ENCODE measurements at regions not wholly inside any gene's neighbourhood (a gene's known extent, or its start where the extent isn't known, plus 50 kb on each side); places are given as distances from the start of the nearest gene placed in this dataset.

DNA sequence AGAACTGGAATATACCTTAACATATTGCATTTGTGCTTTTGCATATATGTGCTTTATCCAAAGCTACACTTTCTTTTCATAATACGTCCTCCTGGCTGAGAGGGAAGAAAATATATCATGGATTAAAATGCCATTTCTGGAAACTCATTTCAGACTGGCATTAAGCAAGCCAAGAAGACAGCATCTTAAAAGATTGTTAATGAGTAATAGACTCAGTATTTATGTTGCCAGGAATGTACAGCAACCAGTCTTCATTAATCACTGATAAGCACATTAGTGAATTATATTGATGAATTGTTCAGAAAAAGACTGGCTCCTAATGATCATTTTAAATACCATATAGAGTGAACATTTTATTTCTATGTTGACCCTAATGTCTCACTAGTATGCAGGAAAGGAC lies 134.9 kb upstream of the IFNG-AS1 start:
- Histone ChIP-seq H3K27me3 (ENCODE audit: control insufficient read depth, insufficient read depth, low read length) (no peaks in the 10 kb centered on the region), H3K36me3 (ENCODE audit: control insufficient read depth, low read depth, low read length) (no peaks in the 10 kb centered on the region), H3K27ac (ENCODE audit: low read length) (no peak overlapping the region), H3K4me3 (ENCODE audit: low read length) (no peak overlapping the region), H3K9me3 (ENCODE audit: control insufficient read depth, low read depth, low read length) (peaks cover 8% of the 10 kb centered on the region), H3K9ac (ENCODE audit: low read length) (no peak overlapping the region), H3K4me1 (ENCODE audit: control insufficient read depth, low read depth, low read length) (no peaks in the 10 kb centered on the region)

DNA sequence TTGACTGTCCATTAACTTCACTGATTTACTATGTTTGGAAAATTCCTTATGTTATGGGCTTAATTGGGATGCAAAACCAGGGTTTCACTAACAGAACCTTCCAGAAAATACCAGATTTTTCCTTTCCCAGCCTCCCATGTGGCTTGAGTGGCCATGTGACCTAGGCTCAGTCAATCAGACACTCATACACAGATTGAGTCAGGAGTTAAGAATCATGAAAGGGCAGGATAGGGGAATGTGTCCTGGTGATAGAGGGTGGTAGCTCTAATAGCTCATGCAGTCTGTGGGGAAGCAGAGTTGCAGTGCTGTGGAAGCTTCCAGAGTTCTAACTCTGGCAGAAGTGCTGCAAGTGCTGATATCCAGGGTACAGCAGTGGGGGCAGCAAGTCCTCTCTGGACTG lies 134.1 kb upstream of the IFNG-AS1 start:
- H3K9me3 ChIP-seq (ENCODE audit: control insufficient read depth, low read depth, low read length): peaks cover 2% of the 10 kb centered on the region
- H3K4me3 ChIP-seq (ENCODE audit: low read length): no peak overlapping the region
- no peaks in the 10 kb centered on the region for H3K36me3 ChIP-seq (ENCODE audit: control insufficient read depth, low read depth, low read length)
- H3K27ac ChIP-seq (ENCODE audit: low read length): no peak overlapping the region
- no peaks in the 10 kb centered on the region for H3K27me3 ChIP-seq (ENCODE audit: control insufficient read depth, insufficient read depth, low read length)
- no peaks in the 10 kb centered on the region for H3K4me1 ChIP-seq (ENCODE audit: control insufficient read depth, low read depth, low read length)
- no peak overlapping the region for H3K9ac ChIP-seq (ENCODE audit: low read length)

DNA sequence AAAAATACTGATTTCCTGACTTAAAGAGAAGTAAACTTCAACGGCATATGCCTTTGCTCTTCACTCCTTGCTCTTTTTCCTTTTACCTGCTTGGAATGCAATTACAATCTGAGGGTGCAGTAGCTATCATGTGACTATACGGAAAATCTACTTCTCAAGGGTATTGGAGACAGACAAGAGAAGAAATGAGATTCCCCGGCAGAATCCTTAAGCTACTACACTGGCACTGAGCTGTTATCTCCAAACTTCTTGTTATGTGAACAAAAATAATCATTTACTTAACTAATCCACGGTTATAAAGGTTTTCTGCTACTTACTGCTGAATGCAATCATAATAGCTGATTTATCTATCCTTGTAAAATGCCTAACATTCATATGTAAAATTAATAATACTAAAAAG lies 118.0 kb upstream of the IFNG-AS1 start:
- peaks cover 1% of the 10 kb centered on the region for H3K4me1 ChIP-seq (ENCODE audit: control insufficient read depth, low read depth, low read length)
- H3K27ac ChIP-seq (ENCODE audit: low read length): no peak overlapping the region
- H3K4me3 ChIP-seq (ENCODE audit: low read length): no peak overlapping the region
- no peaks in the 10 kb centered on the region for H3K27me3 ChIP-seq (ENCODE audit: control insufficient read depth, insufficient read depth, low read length)
- H3K9ac ChIP-seq (ENCODE audit: low read length): no peak overlapping the region
- H3K9me3 ChIP-seq (ENCODE audit: control insufficient read depth, low read depth, low read length): no peaks in the 10 kb centered on the region
- no peaks in the 10 kb centered on the region for H3K36me3 ChIP-seq (ENCODE audit: control insufficient read depth, low read depth, low read length)

DNA sequence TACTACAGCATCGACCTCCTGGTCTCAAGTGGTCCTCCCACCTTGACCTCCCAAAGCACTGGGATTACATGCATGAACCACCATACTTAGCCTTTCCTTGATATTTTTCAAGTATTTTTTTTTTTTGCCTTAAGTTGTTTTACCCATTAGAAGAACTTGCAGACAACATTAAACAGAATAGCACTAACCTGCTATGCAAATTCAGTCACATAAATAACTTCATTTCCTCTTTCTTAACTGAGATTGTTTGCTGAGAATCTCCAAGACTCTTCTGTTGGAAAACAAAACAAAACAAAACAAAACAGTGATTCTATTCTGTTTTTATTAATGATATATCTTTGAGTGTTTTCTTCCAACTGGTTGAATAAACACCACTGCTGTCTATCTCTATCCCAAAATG lies 115.9 kb upstream of the IFNG-AS1 start:
- Histone ChIP-seq H3K4me1 (ENCODE audit: control insufficient read depth, low read depth, low read length) (peaks cover 10% of the 10 kb centered on the region), H3K4me3 (ENCODE audit: low read length) (no peak overlapping the region), H3K36me3 (ENCODE audit: control insufficient read depth, low read depth, low read length) (no peaks in the 10 kb centered on the region), H3K27me3 (ENCODE audit: control insufficient read depth, insufficient read depth, low read length) (no peaks in the 10 kb centered on the region), H3K9ac (ENCODE audit: low read length) (no peak overlapping the region), H3K27ac (ENCODE audit: low read length) (no peak overlapping the region), H3K9me3 (ENCODE audit: control insufficient read depth, low read depth, low read length) (no peaks in the 10 kb centered on the region)

DNA sequence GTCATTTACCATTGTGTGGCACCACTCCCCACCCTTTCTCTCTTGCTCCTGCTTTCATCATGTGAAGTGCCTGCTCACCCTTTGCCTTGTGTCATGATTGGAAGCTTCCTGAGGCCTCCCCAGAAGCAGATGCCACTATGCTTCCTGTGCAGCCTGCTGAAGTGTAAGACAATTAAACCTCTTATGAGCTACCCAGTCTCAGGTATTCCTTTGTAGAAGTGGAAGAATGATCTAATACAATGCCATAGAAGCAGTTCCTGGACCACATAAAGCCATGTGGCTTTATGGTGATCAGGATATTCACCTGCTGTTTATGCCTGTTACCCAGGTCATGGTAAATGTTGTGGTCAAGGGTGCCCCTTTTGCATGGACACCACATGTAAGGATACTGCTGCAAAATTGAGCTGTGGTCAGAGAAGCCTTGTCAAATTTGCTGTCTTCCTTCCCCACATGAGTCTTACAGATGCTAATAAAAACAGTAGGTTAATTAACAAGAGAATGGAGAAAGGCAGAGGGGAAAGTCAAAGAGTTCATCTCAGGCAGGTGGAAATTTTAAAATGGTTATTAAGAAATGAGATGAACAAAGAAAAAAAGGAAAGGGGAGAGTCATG lies 112.8 kb upstream of the IFNG-AS1 start:
- no peaks in the 10 kb centered on the region for H3K36me3 ChIP-seq (ENCODE audit: control insufficient read depth, low read depth, low read length)
- H3K27ac ChIP-seq (ENCODE audit: low read length): no peak overlapping the region
- no peaks in the 10 kb centered on the region for H3K9me3 ChIP-seq (ENCODE audit: control insufficient read depth, low read depth, low read length)
- H3K9ac ChIP-seq (ENCODE audit: low read length): no peak overlapping the region
- no peaks in the 10 kb centered on the region for H3K27me3 ChIP-seq (ENCODE audit: control insufficient read depth, insufficient read depth, low read length)
- H3K4me1 ChIP-seq (ENCODE audit: control insufficient read depth, low read depth, low read length): peaks cover 10% of the 10 kb centered on the region
- H3K4me3 ChIP-seq (ENCODE audit: low read length): no peak overlapping the region

DNA sequence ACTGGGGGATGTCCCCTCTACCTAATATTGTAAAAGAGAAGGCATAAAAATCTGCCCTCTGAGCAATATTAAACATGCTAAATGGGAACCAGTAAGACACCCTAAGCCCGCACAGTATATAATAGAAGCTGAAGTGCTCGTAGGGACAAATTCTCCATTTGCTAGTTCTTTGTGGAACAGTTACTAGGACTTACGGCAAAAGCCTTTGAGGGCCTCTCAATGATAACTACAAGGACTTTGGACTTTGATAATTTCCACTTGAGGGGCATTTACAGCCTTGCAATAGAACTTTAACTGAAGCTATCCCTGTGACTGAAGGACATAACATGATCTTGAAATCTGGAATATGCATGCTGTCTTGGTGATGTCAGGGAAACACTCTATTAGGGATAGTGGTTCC lies 111.5 kb upstream of the IFNG-AS1 start:
- Histone ChIP-seq H3K4me3 (ENCODE audit: low read length) (no peak overlapping the region), H3K27ac (ENCODE audit: low read length) (no peak overlapping the region), H3K9ac (ENCODE audit: low read length) (no peak overlapping the region), H3K9me3 (ENCODE audit: control insufficient read depth, low read depth, low read length) (no peaks in the 10 kb centered on the region), H3K4me1 (ENCODE audit: control insufficient read depth, low read depth, low read length) (peaks cover 17% of the 10 kb centered on the region), H3K36me3 (ENCODE audit: control insufficient read depth, low read depth, low read length) (no peaks in the 10 kb centered on the region), H3K27me3 (ENCODE audit: control insufficient read depth, insufficient read depth, low read length) (no peaks in the 10 kb centered on the region)

DNA sequence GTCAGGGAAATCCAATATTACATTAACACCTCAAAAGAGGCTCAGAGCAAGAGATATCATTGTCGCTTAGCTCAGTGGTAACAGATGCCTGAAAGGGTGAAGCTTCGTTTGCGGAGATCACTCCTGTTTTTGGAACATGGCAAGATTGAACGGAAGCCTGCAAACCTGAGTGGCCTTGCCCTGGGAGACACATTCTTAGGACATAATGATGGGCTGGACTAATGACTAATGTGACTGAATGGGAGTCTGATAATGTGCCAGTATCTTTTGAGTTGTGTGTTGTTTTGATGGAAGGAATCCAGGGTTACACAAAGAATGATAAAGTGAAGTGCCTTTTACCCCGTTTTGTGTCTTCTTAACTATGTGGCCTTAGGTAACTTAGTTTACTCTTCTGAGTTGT lies 109.3 kb upstream of the IFNG-AS1 start:
- H3K9me3 ChIP-seq (ENCODE audit: control insufficient read depth, low read depth, low read length): no peaks in the 10 kb centered on the region
- peaks cover 32% of the 10 kb centered on the region for H3K4me1 ChIP-seq (ENCODE audit: control insufficient read depth, low read depth, low read length)
- no peak overlapping the region for H3K9ac ChIP-seq (ENCODE audit: low read length)
- H3K27me3 ChIP-seq (ENCODE audit: control insufficient read depth, insufficient read depth, low read length): no peaks in the 10 kb centered on the region
- H3K36me3 ChIP-seq (ENCODE audit: control insufficient read depth, low read depth, low read length): no peaks in the 10 kb centered on the region
- H3K27ac ChIP-seq (ENCODE audit: low read length): no peak overlapping the region
- no peak overlapping the region for H3K4me3 ChIP-seq (ENCODE audit: low read length)

DNA sequence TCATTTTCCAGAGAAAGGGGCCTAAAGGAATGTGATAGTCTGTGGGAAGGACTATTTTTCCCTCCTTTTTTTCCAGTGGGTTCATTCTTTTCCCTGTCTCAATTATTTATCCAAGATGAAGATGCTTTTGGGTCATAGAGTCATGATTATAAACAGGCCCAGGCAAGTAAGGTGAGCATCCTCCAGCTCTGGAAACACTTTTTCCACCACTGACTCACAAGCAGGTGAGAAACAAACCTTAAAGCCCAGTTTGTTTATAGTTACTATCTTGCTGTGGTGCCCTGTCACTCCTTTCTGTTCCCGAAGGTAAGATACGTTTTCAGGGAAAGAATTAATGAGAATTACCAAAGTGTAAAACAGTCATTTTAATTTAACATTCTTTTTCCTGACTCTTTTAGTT lies 107.7 kb upstream of the IFNG-AS1 start:
- Histone ChIP-seq H3K36me3 (ENCODE audit: control insufficient read depth, low read depth, low read length) (no peaks in the 10 kb centered on the region), H3K27me3 (ENCODE audit: control insufficient read depth, insufficient read depth, low read length) (no peaks in the 10 kb centered on the region), H3K9me3 (ENCODE audit: control insufficient read depth, low read depth, low read length) (no peaks in the 10 kb centered on the region), H3K4me3 (ENCODE audit: low read length) (no peak overlapping the region), H3K27ac (ENCODE audit: low read length) (no peak overlapping the region), H3K4me1 (ENCODE audit: control insufficient read depth, low read depth, low read length) (peaks cover 28% of the 10 kb centered on the region), H3K9ac (ENCODE audit: low read length) (no peak overlapping the region)

DNA sequence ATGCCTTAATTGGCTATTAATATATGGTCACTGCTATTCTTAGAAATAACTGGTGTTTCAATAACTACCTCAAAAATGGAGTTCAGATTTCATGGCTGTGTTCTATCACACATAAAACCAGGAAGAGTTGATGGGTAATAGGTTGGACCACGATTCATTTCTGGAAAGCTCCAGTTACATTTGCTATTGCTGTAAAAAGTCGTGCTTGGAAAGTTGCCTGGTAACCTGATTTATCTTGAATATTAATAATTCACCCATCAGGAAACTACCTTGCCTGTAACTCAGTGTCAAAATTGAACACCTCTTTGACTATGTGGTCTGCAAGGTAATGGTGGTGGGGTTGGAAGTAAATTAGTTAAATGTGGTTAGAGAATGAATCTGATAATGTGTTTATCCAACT lies 104.7 kb upstream of the IFNG-AS1 start:
- Histone ChIP-seq H3K9ac (ENCODE audit: low read length) (no peak overlapping the region), H3K27ac (ENCODE audit: low read length) (no peak overlapping the region), H3K27me3 (ENCODE audit: control insufficient read depth, insufficient read depth, low read length) (no peaks in the 10 kb centered on the region), H3K9me3 (ENCODE audit: control insufficient read depth, low read depth, low read length) (no peaks in the 10 kb centered on the region), H3K36me3 (ENCODE audit: control insufficient read depth, low read depth, low read length) (no peaks in the 10 kb centered on the region), H3K4me3 (ENCODE audit: low read length) (no peak overlapping the region), H3K4me1 (ENCODE audit: control insufficient read depth, low read depth, low read length) (peaks cover 22% of the 10 kb centered on the region)

DNA sequence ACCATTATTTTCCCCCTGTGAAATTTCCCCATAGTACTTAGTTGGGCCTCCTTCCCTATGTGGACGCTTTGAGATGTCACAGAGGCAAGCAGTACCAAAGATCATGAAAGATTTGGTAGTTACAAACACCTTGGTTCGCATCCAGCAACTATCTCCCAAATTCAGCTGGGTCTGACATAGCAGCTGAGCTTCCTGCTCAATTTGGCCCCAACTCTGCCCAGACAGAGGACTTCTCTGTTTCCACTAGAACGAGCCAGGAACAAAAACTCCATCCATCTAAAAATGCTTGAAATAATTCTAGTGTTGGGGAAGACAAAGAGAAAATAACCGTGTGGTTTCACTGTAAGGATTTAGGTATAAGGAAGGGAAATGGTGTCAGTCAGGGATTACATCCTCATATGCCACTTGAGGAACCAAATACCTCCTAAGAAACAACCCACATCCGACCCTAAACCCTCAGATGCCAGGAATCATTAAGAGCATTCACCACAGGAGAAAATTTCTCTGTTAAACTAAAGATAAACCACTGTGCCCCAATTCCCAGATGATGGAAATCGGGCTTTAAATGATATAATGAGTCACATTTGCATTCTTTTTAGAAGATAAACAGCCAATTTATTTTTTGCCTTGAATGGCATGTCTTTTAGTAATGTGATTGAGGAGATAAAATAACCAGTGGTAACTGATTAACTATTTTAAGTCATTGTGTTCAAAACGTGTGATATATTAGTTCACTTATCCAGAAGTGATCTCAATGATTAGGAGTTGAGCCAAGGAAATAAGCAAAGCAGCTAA lies 103.7 kb upstream of the IFNG-AS1 start:
- H3K27ac ChIP-seq (ENCODE audit: low read length): no peak overlapping the region
- H3K4me1 ChIP-seq (ENCODE audit: control insufficient read depth, low read depth, low read length): peaks cover 22% of the 10 kb centered on the region
- no peak overlapping the region for H3K9ac ChIP-seq (ENCODE audit: low read length)
- H3K4me3 ChIP-seq (ENCODE audit: low read length): no peak overlapping the region
- no peaks in the 10 kb centered on the region for H3K9me3 ChIP-seq (ENCODE audit: control insufficient read depth, low read depth, low read length)
- H3K36me3 ChIP-seq (ENCODE audit: control insufficient read depth, low read depth, low read length): no peaks in the 10 kb centered on the region
- H3K27me3 ChIP-seq (ENCODE audit: control insufficient read depth, insufficient read depth, low read length): no peaks in the 10 kb centered on the region

DNA sequence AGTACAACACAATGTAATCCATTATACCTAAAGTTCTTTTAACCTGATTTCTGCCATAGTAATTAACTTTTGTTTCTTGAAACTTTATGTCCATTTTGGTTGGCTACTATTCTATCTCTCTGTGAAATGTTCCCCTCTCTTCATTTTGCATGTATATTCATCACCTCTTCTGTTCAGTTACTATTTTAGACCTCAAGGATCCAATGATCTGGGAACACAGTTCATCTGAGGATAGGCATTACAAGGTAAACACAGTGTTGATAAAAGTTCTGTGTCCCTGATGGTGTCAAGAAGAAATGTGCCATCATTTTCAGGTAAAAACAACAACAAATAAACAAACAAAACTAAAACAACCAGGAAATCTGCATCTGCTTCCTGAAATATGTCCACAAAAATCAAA lies 102.2 kb upstream of the IFNG-AS1 start:
- no peak overlapping the region for H3K4me3 ChIP-seq (ENCODE audit: low read length)
- H3K9me3 ChIP-seq (ENCODE audit: control insufficient read depth, low read depth, low read length): no peaks in the 10 kb centered on the region
- peaks cover 18% of the 10 kb centered on the region for H3K4me1 ChIP-seq (ENCODE audit: control insufficient read depth, low read depth, low read length)
- no peaks in the 10 kb centered on the region for H3K36me3 ChIP-seq (ENCODE audit: control insufficient read depth, low read depth, low read length)
- H3K27me3 ChIP-seq (ENCODE audit: control insufficient read depth, insufficient read depth, low read length): no peaks in the 10 kb centered on the region
- no peak overlapping the region for H3K9ac ChIP-seq (ENCODE audit: low read length)
- no peak overlapping the region for H3K27ac ChIP-seq (ENCODE audit: low read length)

DNA sequence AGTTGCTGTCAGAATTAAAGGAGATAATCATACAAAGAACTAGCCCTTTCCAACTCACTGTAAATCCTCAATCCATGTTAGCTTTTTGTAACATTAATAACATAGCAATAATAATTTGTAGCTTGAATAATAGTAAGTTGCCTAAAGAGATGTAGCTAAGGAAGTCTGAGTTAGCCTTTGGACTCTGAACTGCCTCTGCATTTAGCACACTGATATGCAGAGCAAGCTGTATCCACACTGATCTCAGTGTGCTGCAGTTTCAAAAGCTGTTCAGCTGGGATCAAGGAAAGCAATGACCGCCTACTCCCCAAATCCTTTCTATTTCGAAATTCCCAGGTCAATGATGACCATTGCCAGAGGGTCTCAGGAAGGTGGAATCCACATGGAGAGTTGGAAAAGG lies 99.3 kb upstream of the IFNG-AS1 start:
- Histone ChIP-seq H3K27ac (ENCODE audit: low read length) (no peak overlapping the region), H3K4me3 (ENCODE audit: low read length) (no peak overlapping the region), H3K9me3 (ENCODE audit: control insufficient read depth, low read depth, low read length) (no peaks in the 10 kb centered on the region), H3K9ac (ENCODE audit: low read length) (no peak overlapping the region), H3K27me3 (ENCODE audit: control insufficient read depth, insufficient read depth, low read length) (no peaks in the 10 kb centered on the region), H3K36me3 (ENCODE audit: control insufficient read depth, low read depth, low read length) (no peaks in the 10 kb centered on the region), H3K4me1 (ENCODE audit: control insufficient read depth, low read depth, low read length) (no peaks in the 10 kb centered on the region)

Measured in iPS-18a (cell line).